GM23248 (cell line): ENCODE measurements at regions not wholly inside any gene's neighbourhood (a gene's known extent, or its start where the extent isn't known, plus 50 kb on each side); places are given as distances from the start of the nearest gene placed in this dataset.

Source experiments
- DNase-seq: peaks from one replicate; pipeline ENCODE4 v3.0.0-alpha.2; 2015
- H2AFZ ChIP-seq: fragments of 200-600 bp; sonication (generic); 2 replicates; pipeline ENCODE4 v1.6.1; 2016; ENCODE audit warnings: antibody characterized with exemption
- H3F3A ChIP-seq: fragments of 200-600 bp; sonication (generic); 2 replicates; pipeline ENCODE4 v1.6.1; 2016; ENCODE audit warnings: mild to moderate bottlenecking, antibody characterized with exemption, mixed run types; ENCODE audit not compliant: insufficient read depth
- H3K27ac ChIP-seq: fragments of 200-600 bp; sonication (generic); 2 replicates; pipeline ENCODE4 v1.5.1; 2016; ENCODE audit warnings: mild to moderate bottlenecking
- H3K27me3 ChIP-seq: fragments of 200-600 bp; sonication (generic); replicated peaks from 2 replicates; pipeline ENCODE4 v1.6.1; 2016; ENCODE audit warnings: mild to moderate bottlenecking; ENCODE audit not compliant: insufficient read depth
- H3K36me3 ChIP-seq: fragments of 200-600 bp; sonication (generic); 2 replicates; pipeline ENCODE4 v1.6.1; 2016; ENCODE audit warnings: low read depth, mild to moderate bottlenecking
- H3K4me1 ChIP-seq: fragments of 200-600 bp; sonication (generic); 2 replicates; pipeline ENCODE4 v1.6.1; 2016; ENCODE audit warnings: mild to moderate bottlenecking; ENCODE audit not compliant: insufficient read depth
- H3K4me2 ChIP-seq: fragments of 200-600 bp; sonication (generic); one replicate; pipeline ENCODE4 v1.6.1; 2016; ENCODE audit warnings: mild to moderate bottlenecking; ENCODE audit not compliant: unreplicated experiment
- H3K4me3 ChIP-seq: fragments of 200-600 bp; sonication (generic); 2 replicates; pipeline ENCODE4 v1.5.1; 2016; ENCODE audit warnings: mild to moderate bottlenecking
- H3K79me2 ChIP-seq: fragments of 200-600 bp; sonication (generic); 2 replicates; pipeline ENCODE4 v1.6.1; 2016; ENCODE audit warnings: mild to moderate bottlenecking; ENCODE audit not compliant: insufficient read depth
- H3K9ac ChIP-seq: fragments of 200-600 bp; sonication (generic); 2 replicates; pipeline ENCODE4 v1.6.1; 2016; ENCODE audit warnings: mild to moderate bottlenecking
- H3K9me2 ChIP-seq: fragments of 200-600 bp; sonication (generic); 2 replicates; pipeline ENCODE4 v1.6.1; 2016; ENCODE audit warnings: mixed run types, mild to moderate bottlenecking, moderate library complexity; ENCODE audit not compliant: insufficient read depth
- H3K9me3 ChIP-seq: fragments of 200-600 bp; sonication (generic); one replicate; pipeline ENCODE4 v1.6.1; 2017; ENCODE audit warnings: low read depth
- H4K20me1 ChIP-seq: fragments of 200-600 bp; sonication (generic); 2 replicates; pipeline ENCODE4 v1.6.0; 2016; ENCODE audit not compliant: insufficient read depth
- EZH2 ChIP-seq: fragments of 200-600 bp; sonication (generic); IDR thresholded peaks from 2 replicates; pipeline ENCODE4 v1.6.1; 2018; ENCODE audit warnings: antibody characterized with exemption, mild to moderate bottlenecking; ENCODE audit not compliant: insufficient read depth, poor library complexity, severe bottlenecking
- EZH2phosphoT487 ChIP-seq: fragments of 200-600 bp; sonication (generic); IDR thresholded peaks from 2 replicates; pipeline ENCODE4 v1.6.1; 2018; ENCODE audit warnings: antibody characterized with exemption, moderate library complexity, mild to moderate bottlenecking, low read depth; ENCODE audit not compliant: insufficient read depth
- WGBS, 2 experiments: methylation state at CpG; one replicate each; pipeline ENCODE4 v1.1.6; 2015 to 2017; ENCODE audit warnings: low lambda C conversion rate in 2 of 2, low coverage in 1 of 2; ENCODE audit errors: missing lambda C conversion rate in 2 of 2; 5-methylcytosine and 5-hydroxymethylcytosine counted together
- in situ Hi-C: fragments of 300-500 bp; cut with MboI; formaldehyde crosslinking; loops from 2 replicates; pipeline ENCODE4 v1.15.0; 2020

DNA sequence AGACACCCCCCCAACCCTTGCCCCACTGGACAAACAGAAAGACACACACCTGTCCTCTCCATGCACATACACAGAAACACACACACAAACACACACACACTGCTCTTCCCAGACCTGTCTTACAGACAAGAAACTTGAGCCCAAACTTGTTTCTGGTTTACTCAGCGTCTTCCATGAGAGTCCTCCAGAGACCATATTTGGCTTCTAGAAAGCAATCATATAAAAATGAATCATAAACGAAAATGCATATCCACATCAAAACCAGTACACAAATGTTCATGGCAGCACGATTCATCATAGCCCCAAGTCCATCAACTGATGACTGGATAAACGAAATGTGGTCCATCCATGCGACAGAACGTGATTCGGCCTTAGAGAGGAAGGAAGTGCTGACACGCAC is 84.2 kb upstream of the ASAP2 start:
- 91 to 92% methylated on average over 8 of the region's 8 CpGs for WGBS, 2 experiments
- Histone ChIP-seq H3K9me3 (no peaks in the 10 kb centered on the region), H3K36me3 (no peaks in the 10 kb centered on the region), H3K4me3 (no peak overlapping the region), H3K4me1 (no peaks in the 10 kb centered on the region), H2AFZ (no peak overlapping the region), H3K27ac (no peak overlapping the region), H3K9me2 (no peaks in the 10 kb centered on the region), H3K9ac (no peak overlapping the region), H3F3A (no peaks in the 10 kb centered on the region), H3K79me2 (no peaks in the 10 kb centered on the region), H4K20me1 (no peaks in the 10 kb centered on the region), H3K4me2 (no peak overlapping the region), H3K27me3 (no peaks in the 10 kb centered on the region)
- TF ChIP-seq EZH2phosphoT487 (no peak), EZH2 (no peak)
- DNase-seq, result no peak
- in situ Hi-C loops, result loop anchor here (10.0 kb wide), 1 partner anchor 248 kb away; no protein-coding TSS in a partner anchor

DNA sequence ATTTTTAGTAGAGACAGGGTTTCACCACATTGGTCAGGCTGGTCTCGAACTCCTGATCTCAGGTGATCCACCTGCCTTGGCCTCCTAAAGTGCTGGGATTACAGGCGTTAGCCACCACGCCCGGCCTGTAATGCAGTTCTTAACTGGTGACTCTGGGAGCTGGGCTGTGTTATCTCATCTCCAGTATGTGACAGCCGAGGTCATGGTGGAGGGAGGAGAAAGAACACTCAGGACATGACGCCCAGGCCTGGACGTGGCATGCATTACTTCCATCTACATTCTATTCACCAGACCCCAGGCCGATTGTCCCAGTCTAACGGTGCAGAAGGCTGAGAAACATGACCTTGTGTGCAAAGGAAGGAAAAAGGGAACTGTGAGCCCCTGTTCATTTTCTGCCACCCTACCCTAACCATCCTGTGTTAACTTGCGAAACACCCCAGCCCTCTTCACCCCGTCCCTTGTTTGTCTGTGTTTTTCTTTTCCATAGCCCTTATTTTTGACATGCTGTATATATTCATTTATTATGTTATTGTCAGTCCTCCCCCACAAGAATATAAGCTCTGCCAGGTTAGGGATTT is 88.1 kb upstream of the ASAP2 start:
- Histone ChIP-seq H3F3A (0 out of 2 replicates have a peak, but pooled peaks cover 4% of the 10 kb centered on the region), H3K4me3 (no peak overlapping the region), H3K9me3 (no peaks in the 10 kb centered on the region), H3K9me2 (no peaks in the 10 kb centered on the region), H3K79me2 (no peaks in the 10 kb centered on the region), H3K4me1 (no peaks in the 10 kb centered on the region), H3K27me3 (no peaks in the 10 kb centered on the region), H2AFZ (no peak overlapping the region), H4K20me1 (no peaks in the 10 kb centered on the region), H3K4me2 (no peak overlapping the region), H3K9ac (no peak overlapping the region), H3K36me3 (no peaks in the 10 kb centered on the region), H3K27ac (no peak overlapping the region)
- in situ Hi-C loops, result no loop called here
- TF ChIP-seq EZH2phosphoT487 (no peak), EZH2 (no peak)
- WGBS, 2 experiments, result 82 to 86% methylated on average over 11 of the region's 11 CpGs
- no peak for DNase-seq

DNA sequence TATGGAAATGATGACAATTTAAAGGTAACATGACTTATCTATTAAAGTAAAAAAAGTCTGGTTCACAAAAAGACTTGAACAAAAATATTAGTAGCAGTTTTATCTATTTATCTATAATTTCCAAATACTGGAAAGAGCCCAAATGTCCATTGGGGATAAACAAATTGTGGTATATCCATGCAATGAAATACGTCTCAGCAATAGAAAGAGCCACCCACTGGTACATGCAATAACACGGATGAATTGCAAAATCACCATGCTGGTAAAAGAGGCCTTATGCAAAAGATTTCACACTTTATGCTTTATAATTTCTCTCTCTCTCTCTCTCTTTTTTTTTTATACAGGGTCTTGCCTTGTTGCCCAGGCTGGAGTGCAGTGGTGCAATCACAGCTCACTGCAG is 91.4 kb upstream of the ASAP2 start:
- no peaks in the 10 kb centered on the region for H3K27me3 ChIP-seq
- no peaks in the 10 kb centered on the region for H3K79me2 ChIP-seq
- H2AFZ ChIP-seq, result no peak overlapping the region
- no peak overlapping the region for H3K4me3 ChIP-seq
- 95 to 96% methylated on average over 2 of the region's 2 CpGs for WGBS, 2 experiments
- in situ Hi-C loops, result no loop called here
- no peaks in the 10 kb centered on the region for H4K20me1 ChIP-seq
- no peak for DNase-seq
- peaks cover 13% of the 10 kb centered on the region for H3F3A ChIP-seq
- no peaks in the 10 kb centered on the region for H3K36me3 ChIP-seq
- H3K4me2 ChIP-seq, result no peak overlapping the region
- no peak overlapping the region for H3K9ac ChIP-seq
- no peaks in the 10 kb centered on the region for H3K9me3 ChIP-seq
- peaks cover 17% of the 10 kb centered on the region for H3K4me1 ChIP-seq
- no peak for TF ChIP-seq EZH2phosphoT487
- no peak for TF ChIP-seq EZH2
- H3K9me2 ChIP-seq, result no peaks in the 10 kb centered on the region
- no peak overlapping the region for H3K27ac ChIP-seq

DNA sequence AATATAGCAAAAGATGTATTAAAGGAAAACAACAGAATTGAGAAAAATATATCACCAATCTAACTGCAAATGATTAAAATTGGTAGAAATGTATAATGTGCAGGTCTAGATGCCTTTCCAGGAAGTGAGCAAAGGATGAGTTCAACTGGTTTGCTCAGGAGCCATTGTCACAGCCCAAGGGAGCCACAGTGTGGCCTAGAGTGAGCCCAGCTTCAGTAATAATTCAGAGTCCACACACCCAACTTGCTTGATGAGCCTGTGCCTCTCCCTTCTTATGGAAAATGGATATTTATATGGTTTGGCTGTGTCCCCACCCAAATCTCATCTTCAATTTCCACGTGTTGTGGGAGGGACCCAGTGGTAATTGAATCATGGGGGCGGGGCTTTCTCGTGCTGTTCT is 92.2 kb upstream of the ASAP2 start:
- Histone ChIP-seq H3K79me2 (no peaks in the 10 kb centered on the region), H3K36me3 (no peaks in the 10 kb centered on the region), H2AFZ (no peak overlapping the region), H3K4me1 (peaks cover 17% of the 10 kb centered on the region), H3F3A (peaks cover 13% of the 10 kb centered on the region), H3K4me2 (no peak overlapping the region), H3K9me2 (no peaks in the 10 kb centered on the region), H3K27me3 (no peaks in the 10 kb centered on the region), H3K9me3 (no peaks in the 10 kb centered on the region), H4K20me1 (no peaks in the 10 kb centered on the region), H3K9ac (no peak overlapping the region), H3K4me3 (no peak overlapping the region), H3K27ac (no peak overlapping the region)
- TF ChIP-seq EZH2 (no peak), EZH2phosphoT487 (no peak)
- in situ Hi-C loops, result no loop called here
- WGBS, 2 experiments, result 62 to 68% methylated on average over 3 of the region's 3 CpGs
- peak; percentile 32 for DNase-seq

DNA sequence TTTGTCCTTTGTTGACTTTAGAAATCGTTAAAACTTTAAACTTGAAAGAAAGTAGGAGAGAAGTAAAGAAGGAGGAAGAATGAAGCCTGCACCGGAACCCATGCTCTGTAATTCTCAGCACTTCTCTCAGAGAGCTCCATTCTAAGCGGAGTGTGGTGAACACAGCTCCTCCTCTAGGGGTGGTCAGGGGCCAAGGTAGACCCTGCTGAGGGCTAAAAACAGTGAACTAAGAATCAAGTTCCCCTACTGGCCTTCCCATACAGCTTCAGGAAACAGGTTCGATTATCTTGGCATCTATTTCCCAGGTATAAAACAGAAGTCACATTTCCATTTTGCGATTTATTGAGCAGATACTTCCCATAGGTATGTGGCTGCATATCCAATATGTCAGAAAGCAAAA is 92.7 kb upstream of the ASAP2 start:
- Histone ChIP-seq H3F3A (peaks cover 13% of the 10 kb centered on the region), H3K9me3 (no peaks in the 10 kb centered on the region), H3K36me3 (no peaks in the 10 kb centered on the region), H3K4me1 (peaks cover 17% of the 10 kb centered on the region), H3K27me3 (no peaks in the 10 kb centered on the region), H4K20me1 (no peaks in the 10 kb centered on the region), H2AFZ (no peak overlapping the region), H3K79me2 (no peaks in the 10 kb centered on the region), H3K4me2 (no peak overlapping the region), H3K4me3 (no peak overlapping the region), H3K27ac (no peak overlapping the region), H3K9ac (no peak overlapping the region), H3K9me2 (no peaks in the 10 kb centered on the region)
- TF ChIP-seq EZH2 (no peak), EZH2phosphoT487 (no peak)
- in situ Hi-C loops, result no loop called here
- WGBS, 2 experiments, result 86 to 88% methylated on average over 5 of the region's 5 CpGs
- no peak for DNase-seq
